OCI-LY7 (cell line): ENCODE measurements at regions not wholly inside any gene's neighbourhood (a gene's known extent, or its start where the extent isn't known, plus 50 kb on each side); places are given as distances from the start of the nearest gene placed in this dataset.

ENCODE experiments used
- BruUV-seq: library from RNA; stranded (reverse); fragments of 400-500 nt; replicated peaks from 2 replicates; lab custom pipeline; 2021; lab: Mats Ljungman, UMichigan
- CTCF ChIA-PET: fragments of 300-600 bp; sonication (Branson Sonifier 250); formaldehyde crosslinking; loops from one replicate; lab custom pipeline; 2022; ENCODE audit warnings: antibody characterized with exemption; ENCODE audit not compliant: unreplicated experiment; lab: Charles Lee
- POLR2A ChIA-PET: fragments of 300-600 bp; sonication (Branson Sonifier 250); formaldehyde crosslinking; loops from one replicate; lab custom pipeline; 2022; ENCODE audit warnings: antibody characterized with exemption; lab: Charles Lee
- DNase-seq: peaks from one replicate; pipeline ENCODE4 v3.0.0-alpha.2; 2015; ENCODE audit warnings: low spot score
- H2AFZ ChIP-seq: fragments of 200-600 bp; sonication (generic), shearing (Covaris generic); 2 replicates; pipeline ENCODE4 v1.6.1; 2014; ENCODE audit warnings: mild to moderate bottlenecking, antibody characterized with exemption, low read length, moderate library complexity
- H3K27ac ChIP-seq: fragments of 200-600 bp; sonication (generic); 2 replicates; pipeline ENCODE4 v1.5.1; 2014; ENCODE audit warnings: mixed run types, low read depth, mild to moderate bottlenecking, moderate library complexity, low read length, inconsistent platforms; ENCODE audit not compliant: poor library complexity, severe bottlenecking
- H3K36me3 ChIP-seq: fragments of 200-600 bp; sonication (generic); 2 replicates; pipeline ENCODE4 v1.6.1; 2014; ENCODE audit warnings: mild to moderate bottlenecking, antibody characterized with exemption, low read length, moderate library complexity, mixed read lengths; ENCODE audit not compliant: insufficient read depth
- H3K4me1 ChIP-seq: fragments of 200-600 bp; sonication (generic); 2 replicates; pipeline ENCODE4 v1.5.1; 2014; ENCODE audit warnings: mild to moderate bottlenecking, low read length; ENCODE audit not compliant: insufficient read depth, poor library complexity, severe bottlenecking
- H3K4me2 ChIP-seq: fragments of 200-600 bp; sonication (generic); 2 replicates; pipeline ENCODE4 v1.6.1; 2014; ENCODE audit warnings: mild to moderate bottlenecking, low read length
- H3K4me3 ChIP-seq: fragments of 200-600 bp; sonication (generic); 2 replicates; pipeline ENCODE4 v1.5.1; 2014; ENCODE audit warnings: mild to moderate bottlenecking, low read depth, low read length; ENCODE audit not compliant: poor library complexity, severe bottlenecking
- H3K79me2 ChIP-seq: fragments of 200-600 bp; sonication (generic); 2 replicates; pipeline ENCODE4 v1.6.1; 2016; ENCODE audit warnings: low read depth, mild to moderate bottlenecking, low read length, moderate library complexity, mixed read lengths; ENCODE audit not compliant: insufficient read depth
- H3K9me2 ChIP-seq: fragments of 200-600 bp; sonication (generic); 2 replicates; pipeline ENCODE4 v1.6.1; 2016; ENCODE audit warnings: mild to moderate bottlenecking, low read length, mixed read lengths; ENCODE audit not compliant: insufficient read depth
- H3K9me3 ChIP-seq: fragments of 200-600 bp; sonication (generic); 2 replicates; pipeline ENCODE4 v1.6.1; 2014; ENCODE audit warnings: mild to moderate bottlenecking, mixed run types, low read length, mixed read lengths
- H4K20me1 ChIP-seq: fragments of 200-600 bp; sonication (generic); 2 replicates; pipeline ENCODE4 v1.6.1; 2014; ENCODE audit warnings: mild to moderate bottlenecking, antibody characterized with exemption, low read length, moderate library complexity, mixed read lengths; ENCODE audit not compliant: insufficient read depth
- EZH2phosphoT487 ChIP-seq: fragments of 200-600 bp; sonication (generic); IDR thresholded peaks from 2 replicates; pipeline ENCODE4 v1.6.1; 2018; ENCODE audit warnings: low read depth, borderline replicate concordance, mild to moderate bottlenecking, mixed run types, antibody characterized with exemption, low read length, moderate library complexity, mixed read lengths
- intact Hi-C: fragments of 100-400 bp; cut with micrococcal nuclease; formaldehyde crosslinking; loops from one replicate; pipeline ENCODE4 v1.10.0; 2022; ENCODE audit not compliant: unreplicated experiment
- TF ChIP-seq, protein P1 (sequence below): fragments of 200-600 bp; sonication (generic); conservative IDR thresholded peaks from 2 replicates; pipeline ENCODE4 v1.5.1; 2014; ENCODE audit warnings: mild to moderate bottlenecking, antibody characterized with exemption, low read length, moderate library complexity, mixed read lengths

- CTCF ChIA-PET: no interaction called here
- no TSS peak for BruUV-seq
- no peaks in the 10 kb centered on the region for H3K9me3 ChIP-seq
- no peak overlapping the region for H3K4me3 ChIP-seq
- H4K20me1 ChIP-seq: no peaks in the 10 kb centered on the region
- no peak overlapping the region for H3K27ac ChIP-seq
- no peaks in the 10 kb centered on the region for H3K36me3 ChIP-seq
- H3K79me2 ChIP-seq: no peaks in the 10 kb centered on the region
- no peak for TF ChIP-seq EZH2phosphoT487
- TF ChIP-seq, protein P1, sequence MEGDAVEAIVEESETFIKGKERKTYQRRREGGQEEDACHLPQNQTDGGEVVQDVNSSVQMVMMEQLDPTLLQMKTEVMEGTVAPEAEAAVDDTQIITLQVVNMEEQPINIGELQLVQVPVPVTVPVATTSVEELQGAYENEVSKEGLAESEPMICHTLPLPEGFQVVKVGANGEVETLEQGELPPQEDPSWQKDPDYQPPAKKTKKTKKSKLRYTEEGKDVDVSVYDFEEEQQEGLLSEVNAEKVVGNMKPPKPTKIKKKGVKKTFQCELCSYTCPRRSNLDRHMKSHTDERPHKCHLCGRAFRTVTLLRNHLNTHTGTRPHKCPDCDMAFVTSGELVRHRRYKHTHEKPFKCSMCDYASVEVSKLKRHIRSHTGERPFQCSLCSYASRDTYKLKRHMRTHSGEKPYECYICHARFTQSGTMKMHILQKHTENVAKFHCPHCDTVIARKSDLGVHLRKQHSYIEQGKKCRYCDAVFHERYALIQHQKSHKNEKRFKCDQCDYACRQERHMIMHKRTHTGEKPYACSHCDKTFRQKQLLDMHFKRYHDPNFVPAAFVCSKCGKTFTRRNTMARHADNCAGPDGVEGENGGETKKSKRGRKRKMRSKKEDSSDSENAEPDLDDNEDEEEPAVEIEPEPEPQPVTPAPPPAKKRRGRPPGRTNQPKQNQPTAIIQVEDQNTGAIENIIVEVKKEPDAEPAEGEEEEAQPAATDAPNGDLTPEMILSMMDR: no peak
- POLR2A ChIA-PET: no interaction called here
- no peak overlapping the region for H2AFZ ChIP-seq
- DNase-seq: no peak
- no peak overlapping the region for H3K4me2 ChIP-seq
- H3K4me1 ChIP-seq: no peaks in the 10 kb centered on the region
- intact Hi-C loops: loop anchor here (2.0 to 10.0 kb wide), 2 partner anchors 180 to 944 kb away; no protein-coding TSS in a partner anchor
- H3K9me2 ChIP-seq: no peaks in the 10 kb centered on the region
These were observed 226.4 kb downstream of the SUCLA2 start for GRCh38 chr13:47774671-47774994.

DNA sequence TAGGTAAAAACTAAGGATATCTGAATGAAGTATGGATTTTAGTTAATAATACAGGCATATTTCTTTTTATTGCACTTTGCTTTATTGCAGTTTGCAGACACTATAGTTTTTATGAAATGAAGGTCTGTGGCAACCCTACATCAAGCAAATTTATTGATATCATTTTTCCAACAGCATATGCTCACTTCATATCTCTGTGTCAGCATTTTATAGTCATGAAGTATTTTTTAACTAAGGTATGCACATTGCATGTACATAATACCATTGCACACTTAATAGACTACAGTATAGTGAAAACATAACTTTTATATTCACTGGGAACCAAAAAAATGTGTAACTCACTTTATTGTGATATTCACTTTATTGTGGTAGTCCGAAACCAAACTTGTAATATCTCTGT is 236.3 kb downstream of the SUCLA2 start:
- TF ChIP-seq EZH2phosphoT487: no peak
- TF ChIP-seq, protein P1: no peak
- H4K20me1 ChIP-seq: no peaks in the 10 kb centered on the region
- ChIA-PET CTCF (no interaction called here), POLR2A (no interaction called here)
- no peak overlapping the region for H3K4me3 ChIP-seq
- H3K4me2 ChIP-seq: no peak overlapping the region
- no peak overlapping the region for H2AFZ ChIP-seq
- intact Hi-C loops: no loop called here
- no peaks in the 10 kb centered on the region for H3K79me2 ChIP-seq
- no peaks in the 10 kb centered on the region for H3K9me3 ChIP-seq
- no peaks in the 10 kb centered on the region for H3K9me2 ChIP-seq
- H3K27ac ChIP-seq: no peak overlapping the region
- H3K36me3 ChIP-seq: no peaks in the 10 kb centered on the region
- no TSS peak for BruUV-seq
- no peaks in the 10 kb centered on the region for H3K4me1 ChIP-seq
- DNase-seq: no peak

- no peak for DNase-seq
- H3K36me3 ChIP-seq: no peaks in the 10 kb centered on the region
- no peaks in the 10 kb centered on the region for H3K9me2 ChIP-seq
- intact Hi-C loops: no loop called here
- no peak overlapping the region for H3K27ac ChIP-seq
- H4K20me1 ChIP-seq: no peaks in the 10 kb centered on the region
- no peaks in the 10 kb centered on the region for H3K9me3 ChIP-seq
- H3K4me3 ChIP-seq: no peak overlapping the region
- BruUV-seq: no TSS peak
- no peak overlapping the region for H2AFZ ChIP-seq
- no peak overlapping the region for H3K4me2 ChIP-seq
- no peaks in the 10 kb centered on the region for H3K79me2 ChIP-seq
- CTCF ChIA-PET: no interaction called here
- POLR2A ChIA-PET: no interaction called here
- no peaks in the 10 kb centered on the region for H3K4me1 ChIP-seq
- TF ChIP-seq EZH2phosphoT487: no peak
These were observed 243.5 kb downstream of the SUCLA2 start for GRCh38 chr13:47757466-47758080.
